Neural cell (in vitro differentiated cells): ENCODE measurements at regions not wholly inside any gene's neighbourhood (a gene's known extent, or its start where the extent isn't known, plus 50 kb on each side); places are given as distances from the start of the nearest gene placed in this dataset.

ENCODE experiments used
- H2AFZ ChIP-seq: fragments of 200-600, 300-800 bp; sonication (generic), shearing (Covaris generic); 2 replicates; pipeline ENCODE4 v1.6.0; 2014; ENCODE audit warnings: low read depth, mild to moderate bottlenecking, antibody characterized with exemption, low read length, moderate library complexity
- H3F3A ChIP-seq: fragments of 200-600 bp; shearing (Covaris generic); 2 replicates; pipeline ENCODE4 v1.6.1; 2016; ENCODE audit warnings: mild to moderate bottlenecking, moderate library complexity, mixed read lengths, antibody characterized with exemption, low read length; ENCODE audit not compliant: insufficient read depth, poor library complexity, severe bottlenecking
- H3K27ac ChIP-seq: fragments of 200-600, 300-800 bp; sonication (generic), shearing (Covaris generic); 2 replicates; pipeline ENCODE4 v1.5.1; 2014; ENCODE audit warnings: mild to moderate bottlenecking, low read length, moderate library complexity
- H3K27me3 ChIP-seq: fragments of 300-800, 200-600 bp; sonication (generic), shearing (Covaris generic); 2 replicates; pipeline ENCODE4 v1.6.0; 2014; ENCODE audit warnings: mild to moderate bottlenecking, low read depth, low read length, moderate library complexity; ENCODE audit not compliant: insufficient read depth
- H3K36me3 ChIP-seq: fragments of 300-800, 200-600 bp; sonication (generic), shearing (Covaris generic); 2 replicates; pipeline ENCODE4 v1.5.1; 2014; ENCODE audit warnings: mild to moderate bottlenecking, antibody characterized with exemption, low read length, moderate library complexity; ENCODE audit not compliant: insufficient read depth
- H3K4me2 ChIP-seq: fragments of 300-800, 200-600 bp; sonication (generic), shearing (Covaris generic); 2 replicates; pipeline ENCODE4 v1.6.0; 2014; ENCODE audit warnings: mild to moderate bottlenecking, low read length
- H3K4me3 ChIP-seq: fragments of 300-800, 200-600 bp; sonication (generic), shearing (Covaris generic); 2 replicates; pipeline ENCODE4 v1.5.1; 2014; ENCODE audit warnings: mild to moderate bottlenecking, low read length, moderate library complexity
- H3K79me2 ChIP-seq: fragments of 200-600 bp; shearing (Covaris generic); replicated peaks from 2 replicates; pipeline ENCODE4 v1.6.0; 2014; ENCODE audit warnings: mild to moderate bottlenecking, low read length, moderate library complexity; ENCODE audit not compliant: insufficient read depth
- H3K9ac ChIP-seq: fragments of 300-800, 200-600 bp; sonication (generic), shearing (Covaris generic); 2 replicates; pipeline ENCODE4 v1.6.1; 2016; ENCODE audit warnings: mild to moderate bottlenecking, low read length, mixed read lengths
- H3K9me2 ChIP-seq: fragments of 200-600 bp; shearing (Covaris generic); 2 replicates; pipeline ENCODE4 v1.6.1; 2016; ENCODE audit warnings: mild to moderate bottlenecking, low read length, mixed read lengths; ENCODE audit not compliant: insufficient read depth
- H3K9me3 ChIP-seq: fragments of 200-600, 300-800 bp; sonication (generic), shearing (Covaris generic); 2 replicates; pipeline ENCODE4 v1.6.1; 2016; ENCODE audit warnings: mild to moderate bottlenecking, mixed run types, low read length, moderate library complexity, mixed read lengths
- H4K20me1 ChIP-seq: fragments of 200-600 bp; shearing (Covaris generic); 2 replicates; pipeline ENCODE4 v1.6.1; 2016; ENCODE audit warnings: mild to moderate bottlenecking, mixed run types; ENCODE audit not compliant: insufficient read depth
- CTCF ChIP-seq: fragments of 450-650 bp; IDR thresholded peaks from 2 replicates; pipeline ENCODE4 v1.5.1; 2014; ENCODE audit warnings: antibody characterized with exemption, mild to moderate bottlenecking, moderate library complexity; ENCODE audit not compliant: poor library complexity, severe bottlenecking
- EP300 ChIP-seq: fragments of 450-650 bp; conservative IDR thresholded peaks from 2 replicates; pipeline ENCODE4 v1.6.1; 2014; ENCODE audit warnings: antibody characterized with exemption, mild to moderate bottlenecking, moderate library complexity; ENCODE audit not compliant: poor library complexity, severe bottlenecking
- EZH2 ChIP-seq: fragments of 200-600, 300-800 bp; shearing (Covaris generic), sonication (generic); IDR thresholded peaks from 2 replicates; pipeline ENCODE4 v1.6.1; 2014; ENCODE audit warnings: antibody characterized with exemption, low read length, borderline replicate concordance, mild to moderate bottlenecking; ENCODE audit not compliant: insufficient read depth, poor library complexity, severe bottlenecking
- MXI1 ChIP-seq: fragments of 450-650 bp; conservative IDR thresholded peaks from 2 replicates; pipeline ENCODE4 v1.6.1; 2014; ENCODE audit warnings: antibody characterized with exemption, mild to moderate bottlenecking; ENCODE audit not compliant: poor library complexity, severe bottlenecking
- POLR2AphosphoS5 ChIP-seq: IDR thresholded peaks from 2 replicates; pipeline ENCODE4 v1.6.1; 2012
- RAD21 ChIP-seq: fragments of 450-650 bp; conservative IDR thresholded peaks from 2 replicates; pipeline ENCODE4 v1.6.1; 2014; ENCODE audit warnings: antibody characterized with exemption, mild to moderate bottlenecking, moderate library complexity
- SMC3 ChIP-seq: fragments of 450-650 bp; conservative IDR thresholded peaks from 2 replicates; pipeline ENCODE4 v1.6.1; 2014; ENCODE audit warnings: antibody characterized with exemption, mild to moderate bottlenecking, moderate library complexity; ENCODE audit not compliant: poor library complexity
- TAF1 ChIP-seq: IDR thresholded peaks from 2 replicates; pipeline ENCODE4 v1.6.1; 2012; ENCODE audit warnings: low read depth
- TF ChIP-seq, protein P1 (sequence below): IDR thresholded peaks from 2 replicates; pipeline ENCODE4 v1.6.1; 2012; ENCODE audit warnings: borderline replicate concordance

DNA sequence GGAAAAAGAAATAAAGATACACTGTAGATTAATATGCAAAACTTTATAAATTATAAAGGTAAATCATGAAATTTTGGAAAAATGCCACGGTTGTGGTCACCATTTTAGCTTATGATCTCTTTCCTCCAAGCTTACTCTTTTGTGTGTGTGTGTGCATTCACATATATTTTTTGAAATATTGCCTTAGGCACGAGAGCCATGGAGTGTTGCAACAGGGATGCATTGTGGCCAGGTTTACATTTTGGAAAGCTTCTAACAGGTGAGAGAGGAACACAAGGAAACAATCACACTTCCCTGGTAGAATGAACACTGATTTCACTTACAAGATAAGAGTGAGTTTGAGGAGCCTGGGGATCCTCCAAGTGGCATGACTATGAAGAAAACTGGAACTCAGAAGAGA, 214.5 kb upstream of the TENT5A start:
- Histone ChIP-seq H3K4me3 (no peak overlapping the region), H3K27ac (no peak overlapping the region), H3K4me2 (no peak overlapping the region), H3K9ac (no peak overlapping the region), H3F3A (no peaks in the 10 kb centered on the region), H3K27me3 (no peaks in the 10 kb centered on the region), H2AFZ (no peak overlapping the region), H3K79me2 (no peaks in the 10 kb centered on the region), H3K9me2 (no peaks in the 10 kb centered on the region), H3K36me3 (no peaks in the 10 kb centered on the region), H4K20me1 (no peaks in the 10 kb centered on the region), H3K9me3 (no peaks in the 10 kb centered on the region)
- TF ChIP-seq TAF1, result no peak
- TF ChIP-seq RAD21, result no peak
- no peak for TF ChIP-seq MXI1
- TF ChIP-seq EP300, result no peak
- no peak for TF ChIP-seq CTCF
- TF ChIP-seq SMC3, result no peak
- TF ChIP-seq POLR2AphosphoS5, result no peak
- TF ChIP-seq EZH2, result no peak
- TF ChIP-seq, protein P1, sequence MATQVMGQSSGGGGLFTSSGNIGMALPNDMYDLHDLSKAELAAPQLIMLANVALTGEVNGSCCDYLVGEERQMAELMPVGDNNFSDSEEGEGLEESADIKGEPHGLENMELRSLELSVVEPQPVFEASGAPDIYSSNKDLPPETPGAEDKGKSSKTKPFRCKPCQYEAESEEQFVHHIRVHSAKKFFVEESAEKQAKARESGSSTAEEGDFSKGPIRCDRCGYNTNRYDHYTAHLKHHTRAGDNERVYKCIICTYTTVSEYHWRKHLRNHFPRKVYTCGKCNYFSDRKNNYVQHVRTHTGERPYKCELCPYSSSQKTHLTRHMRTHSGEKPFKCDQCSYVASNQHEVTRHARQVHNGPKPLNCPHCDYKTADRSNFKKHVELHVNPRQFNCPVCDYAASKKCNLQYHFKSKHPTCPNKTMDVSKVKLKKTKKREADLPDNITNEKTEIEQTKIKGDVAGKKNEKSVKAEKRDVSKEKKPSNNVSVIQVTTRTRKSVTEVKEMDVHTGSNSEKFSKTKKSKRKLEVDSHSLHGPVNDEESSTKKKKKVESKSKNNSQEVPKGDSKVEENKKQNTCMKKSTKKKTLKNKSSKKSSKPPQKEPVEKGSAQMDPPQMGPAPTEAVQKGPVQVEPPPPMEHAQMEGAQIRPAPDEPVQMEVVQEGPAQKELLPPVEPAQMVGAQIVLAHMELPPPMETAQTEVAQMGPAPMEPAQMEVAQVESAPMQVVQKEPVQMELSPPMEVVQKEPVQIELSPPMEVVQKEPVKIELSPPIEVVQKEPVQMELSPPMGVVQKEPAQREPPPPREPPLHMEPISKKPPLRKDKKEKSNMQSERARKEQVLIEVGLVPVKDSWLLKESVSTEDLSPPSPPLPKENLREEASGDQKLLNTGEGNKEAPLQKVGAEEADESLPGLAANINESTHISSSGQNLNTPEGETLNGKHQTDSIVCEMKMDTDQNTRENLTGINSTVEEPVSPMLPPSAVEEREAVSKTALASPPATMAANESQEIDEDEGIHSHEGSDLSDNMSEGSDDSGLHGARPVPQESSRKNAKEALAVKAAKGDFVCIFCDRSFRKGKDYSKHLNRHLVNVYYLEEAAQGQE, result no peak

GRCh38 chr6:81962198-81962597, 209.7 kb upstream of the TENT5A start:
- Histone ChIP-seq H3K9ac (no peak overlapping the region), H3K9me3 (no peaks in the 10 kb centered on the region), H3K4me2 (no peak overlapping the region), H3K79me2 (no peaks in the 10 kb centered on the region), H3K4me3 (no peak overlapping the region), H3K36me3 (no peaks in the 10 kb centered on the region), H4K20me1 (no peaks in the 10 kb centered on the region), H3K27me3 (no peaks in the 10 kb centered on the region), H3K9me2 (no peaks in the 10 kb centered on the region), H2AFZ (no peak overlapping the region), H3F3A (no peaks in the 10 kb centered on the region), H3K27ac (no peak overlapping the region)
- no peak for TF ChIP-seq SMC3
- no peak for TF ChIP-seq EP300
- no peak for TF ChIP-seq RAD21
- no peak for TF ChIP-seq MXI1
- TF ChIP-seq, protein P1, result no peak
- TF ChIP-seq EZH2, result no peak
- TF ChIP-seq POLR2AphosphoS5, result no peak
- TF ChIP-seq TAF1, result no peak
- no peak for TF ChIP-seq CTCF
